GM12878 (cell line): ENCODE measurements at regions not wholly inside any gene's neighbourhood (a gene's known extent, or its start where the extent isn't known, plus 50 kb on each side); places are given as distances from the start of the nearest gene placed in this dataset.

ENCODE experiments used
- ATAC-seq: fragments of 200-7000 bp; cut with Tn5 transposase; 3 replicates; pipeline ENCODE4 v1.9.1; 2020; ENCODE audit warnings: mild to moderate bottlenecking, moderate library complexity
- BruUV-seq: library from RNA; stranded (reverse); fragments of 400-500 nt; replicated peaks from 2 replicates; lab custom pipeline; 2021; lab: Mats Ljungman, UMichigan
- CTCF ChIA-PET: fragments of 300-600 bp; sonication (Branson Sonifier 250); formaldehyde crosslinking; extraction: SDS; loops from one replicate; lab custom pipeline; 2021; ENCODE audit warnings: inconsistent platforms; lab: Yijun Ruan, JAX
- POLR2A ChIA-PET: fragments of 350-600 bp; formaldehyde crosslinking; extraction: SDS; loops from one replicate; lab custom pipeline; 2021; ENCODE audit warnings: inconsistent platforms; lab: Charles Lee
- RAD21 ChIA-PET: fragments of 300-600 bp; sonication (Branson Sonifier 250); formaldehyde crosslinking; loops from one replicate; lab custom pipeline; 2023; ENCODE audit warnings: antibody characterized with exemption; ENCODE audit not compliant: unreplicated experiment; lab: Charles Lee
- SMC1A ChIA-PET: fragments of 300-600 bp; sonication (Branson Sonifier 250); formaldehyde crosslinking; loops from one replicate; lab custom pipeline; 2023; ENCODE audit not compliant: unreplicated experiment, uncharacterized antibody; lab: Charles Lee
- DNase-seq: peaks from one replicate; pipeline ENCODE4 v3.0.0-alpha.2; 2011; ENCODE audit warnings: low read depth, low spot score
- FAIRE-seq: peaks from 3 replicates; lab custom pipeline; 2011; peaks lifted over from hg19 to GRCh38; lab: Jason Lieb, UNC
- H2AFZ ChIP-seq: 2 replicates; pipeline ENCODE4 v1.6.0; 2011; ENCODE audit warnings: low read depth, low read length, control low read depth; ENCODE audit not compliant: control insufficient read depth
- H3K27ac ChIP-seq: 2 replicates; pipeline ENCODE4 v1.5.1; 2011; ENCODE audit warnings: control low read depth; ENCODE audit not compliant: control insufficient read depth, insufficient read depth
- H3K27me3 ChIP-seq, 2 experiments: replicated peaks in 1 of 2; 2 replicates each; pipeline versions ENCODE4 v1.6.0 to v1.6.1; 2011; ENCODE audit warnings: low read length in 1 of 2; ENCODE audit not compliant: control insufficient read depth in 2 of 2, insufficient read depth in 2 of 2
- H3K36me3 ChIP-seq, 2 experiments: 2 replicates each; pipeline ENCODE4 v1.5.1; 2011; ENCODE audit warnings: low read length in 1 of 2; ENCODE audit not compliant: control insufficient read depth in 2 of 2, insufficient read depth in 2 of 2
- H3K4me1 ChIP-seq: 2 replicates; pipeline ENCODE4 v1.6.1; 2011; ENCODE audit warnings: mild to moderate bottlenecking, low read length, moderate library complexity, mixed read lengths; ENCODE audit not compliant: control insufficient read depth, insufficient read depth
- H3K4me2 ChIP-seq: 2 replicates; pipeline ENCODE4 v1.6.0; 2011; ENCODE audit warnings: control low read depth; ENCODE audit not compliant: control insufficient read depth, insufficient read depth
- H3K4me3 ChIP-seq: fragments of 200-600 bp; sonication (generic); 2 replicates; pipeline ENCODE4 v1.5.1; 2016
- H3K79me2 ChIP-seq: 2 replicates; pipeline ENCODE4 v1.6.0; 2011; ENCODE audit warnings: low read length; ENCODE audit not compliant: control insufficient read depth, insufficient read depth
- H3K9ac ChIP-seq: 2 replicates; pipeline ENCODE4 v1.8.0; 2011; ENCODE audit warnings: low read length, control low read depth, mixed read lengths; ENCODE audit not compliant: control insufficient read depth, insufficient read depth
- H3K9me3 ChIP-seq: replicated peaks from 3 replicates; pipeline ENCODE4 v1.5.1; 2011; ENCODE audit warnings: mild to moderate bottlenecking, low read length; ENCODE audit not compliant: control insufficient read depth, insufficient read depth
- H4K20me1 ChIP-seq: 2 replicates; pipeline ENCODE4 v1.6.0; 2011; ENCODE audit not compliant: control insufficient read depth, insufficient read depth
- NRF1 ChIP-seq: conservative IDR thresholded peaks from 2 replicates; pipeline ENCODE4 v1.6.1; 2011; ENCODE audit warnings: mild to moderate bottlenecking, low read depth, low read length, improper control_type of control experiment
- RFX5 ChIP-seq: IDR thresholded peaks from 2 replicates; pipeline ENCODE4 v1.6.1; 2011; ENCODE audit warnings: low read depth, low read length, improper control_type of control experiment
- RUNX3 ChIP-seq: IDR thresholded peaks from 2 replicates; pipeline ENCODE4 v1.6.1; 2012; ENCODE audit warnings: low read length, inconsistent platforms
- ZNF274 ChIP-seq: IDR thresholded peaks from one replicate; pipeline ENCODE4 v1.8.0; 2011; ENCODE audit not compliant: insufficient read length, insufficient read depth
- WGBS: methylation state at CpG from one replicate; pipeline ENCODE4 v1.1.6; 2016; ENCODE audit warnings: low lambda C conversion rate; ENCODE audit not compliant: insufficient replicate concordance, insufficient coverage; ENCODE audit errors: missing lambda C conversion rate; 5-methylcytosine and 5-hydroxymethylcytosine counted together
- in situ Hi-C: fragments of 300-500 bp; cut with MboI; formaldehyde crosslinking; loops from 9 replicates; pipeline ENCODE4 v1.14.3; 2018; ENCODE audit warnings: mixed read lengths
- intact Hi-C: fragments of 100-400 bp; cut with micrococcal nuclease; formaldehyde crosslinking; loops from one replicate; pipeline ENCODE4 v1.14.2; 2022; ENCODE audit not compliant: unreplicated experiment

- TF ChIP-seq ZNF274 = no peak
- TF ChIP-seq, all 136 proteins: peak for 0
- no peaks in the 10 kb centered on the region for H3K9me3 ChIP-seq
- FAIRE-seq = no peak
- H3K4me3 ChIP-seq = no peak overlapping the region
- no peaks in the 10 kb centered on the region for H3K4me1 ChIP-seq
- no peak overlapping the region for H3K4me2 ChIP-seq
- DNase-seq = no peak
- ChIA-PET CTCF (interaction anchor here (0.6 to 1.9 kb wide), 4 partner anchors 13 to 242 kb away, joined by 3 to 5 read pairs (median 4); no protein-coding TSS in a partner anchor), RAD21 (no interaction called here), POLR2A (no interaction called here), SMC1A (interaction anchor here (0.6 to 1.5 kb wide), 5 partner anchors 10 to 343 kb away, joined by 3 to 6 read pairs (median 3); no protein-coding TSS in a partner anchor)
- H3K27ac ChIP-seq = no peak overlapping the region
- no peak for ATAC-seq
- no peaks in the 10 kb centered on the region for H4K20me1 ChIP-seq
- no peak overlapping the region for H2AFZ ChIP-seq
- in situ Hi-C loops = no loop called here
- H3K79me2 ChIP-seq = no peaks in the 10 kb centered on the region
- H3K36me3 ChIP-seq = no peaks in the 10 kb centered on the region
- intact Hi-C loops = no loop called here
- no peak overlapping the region for H3K9ac ChIP-seq
- no peaks in the 10 kb centered on the region; a peak in 1 of 4 replicates for H3K27me3 ChIP-seq
- BruUV-seq = no TSS peak
Measured at GRCh38 chr5:103842936-103843335, 280.3 kb upstream of the NUDT12 start.

GRCh38 chr5:103840600-103840999, 278.0 kb upstream of the NUDT12 start:
- Histone ChIP-seq H3K4me1 (no peaks in the 10 kb centered on the region), H3K4me3 (no peak overlapping the region), H4K20me1 (no peaks in the 10 kb centered on the region), H3K27me3 (peaks cover 0 to 2% of the 10 kb centered on the region in 2 experiments; a peak in 2 of 4 replicates), H3K36me3 (no peaks in the 10 kb centered on the region), H3K27ac (no peak overlapping the region), H3K9me3 (no peaks in the 10 kb centered on the region), H3K79me2 (no peaks in the 10 kb centered on the region), H3K9ac (no peak overlapping the region), H2AFZ (no peak overlapping the region), H3K4me2 (no peak overlapping the region)
- FAIRE-seq (no peak), ATAC-seq (no peak), DNase-seq (no peak)
- RAD21 ChIA-PET = interaction anchor here (1.1 kb wide), 1 partner anchor 42 kb away, joined by 3 read pairs; no protein-coding TSS in a partner anchor
- intact Hi-C loops = no loop called here
- 0% methylated on average over 1 of the region's 1 CpG for WGBS
- POLR2A ChIA-PET = no interaction called here
- CTCF ChIA-PET = no interaction called here
- TF ChIP-seq RUNX3 (no peak), NRF1 (no peak), RFX5 (no peak)
- in situ Hi-C loops = no loop called here
- no TSS peak for BruUV-seq
- SMC1A ChIA-PET = no interaction called here
